NCI-H748 (cell line): ENCODE measurements at regions not wholly inside any gene's neighbourhood (a gene's known extent, or its start where the extent isn't known, plus 50 kb on each side); places are given as distances from the start of the nearest gene placed in this dataset.
A peak's percentile ranks its signal among the peaks of the same experiment; 100 is the strongest.

ENCODE experiments used
- DNase-seq: peaks from one replicate; lab custom pipeline; 2025; ENCODE audit not compliant: unreplicated experiment; lab: John Stamatoyannopoulos, UW

GRCh38 chr2:219881851-219882250 lies 254.4 kb downstream of the SLC4A3 start:
- no peak for DNase-seq

- no peak for DNase-seq
These were observed 259.2 kb downstream of the SLC4A3 start for GRCh38 chr2:219886615-219887014.

GRCh38 chr2:219887870-219888269 lies 260.4 kb downstream of the SLC4A3 start:
- no peak for DNase-seq

GRCh38 chr2:219893541-219893940 lies 266.1 kb downstream of the SLC4A3 start:
- no peak for DNase-seq

- DNase-seq = no peak
These were observed 270.0 kb downstream of the SLC4A3 start for GRCh38 chr2:219897456-219897855.

GRCh38 chr2:219901155-219901554 lies 273.7 kb downstream of the SLC4A3 start:
- DNase-seq = no peak

GRCh38 chr2:219902891-219903552 lies 275.6 kb downstream of the SLC4A3 start:
- DNase-seq = no peak

- no peak for DNase-seq
These were observed 278.2 kb downstream of the SLC4A3 start for GRCh38 chr2:219905640-219906039.

- DNase-seq = no peak
These were observed 278.9 kb downstream of the SLC4A3 start for GRCh38 chr2:219906114-219907010.

- no peak for DNase-seq
These were observed 279.6 kb downstream of the SLC4A3 start for GRCh38 chr2:219907011-219907365.

- DNase-seq = peak; percentile 10
These were observed 281.1 kb downstream of the SLC4A3 start for GRCh38 chr2:219908538-219908937.

GRCh38 chr2:219911541-219911940 lies 284.1 kb downstream of the SLC4A3 start:
- DNase-seq = no peak

- no peak for DNase-seq
These were observed 285.1 kb downstream of the SLC4A3 start for GRCh38 chr2:219912491-219912921.

- no peak for DNase-seq
These were observed 287.1 kb downstream of the SLC4A3 start for GRCh38 chr2:219914577-219914976.

GRCh38 chr2:219916281-219916680 lies 288.9 kb downstream of the SLC4A3 start:
- DNase-seq = peak; percentile 71

GRCh38 chr2:219916726-219917440 lies 289.5 kb downstream of the SLC4A3 start:
- peak; percentile 22 for DNase-seq

GRCh38 chr2:219918254-219918653 lies 290.8 kb downstream of the SLC4A3 start:
- DNase-seq = no peak

GRCh38 chr2:219918944-219919343 lies 291.5 kb downstream of the SLC4A3 start:
- peak; percentile 87 for DNase-seq

GRCh38 chr2:219919506-219919905 lies 292.1 kb downstream of the SLC4A3 start:
- no peak for DNase-seq

- DNase-seq = no peak
These were observed 302.4 kb downstream of the SLC4A3 start for GRCh38 chr2:219929835-219930234.

- no peak for DNase-seq
These were observed 312.2 kb downstream of the SLC4A3 start for GRCh38 chr2:219939647-219940046.

GRCh38 chr2:219944866-219945265 lies 317.4 kb downstream of the SLC4A3 start:
- no peak for DNase-seq
